Muscle of arm (tissue), 1 donor: ENCODE measurements at regions not wholly inside any gene's neighbourhood (a gene's known extent, or its start where the extent isn't known, plus 50 kb on each side); places are given as distances from the start of the nearest gene placed in this dataset.

Experiments
- DNase-seq: peaks from one replicate; pipeline ENCODE4 v3.0.0-alpha.2; 2013

DNA sequence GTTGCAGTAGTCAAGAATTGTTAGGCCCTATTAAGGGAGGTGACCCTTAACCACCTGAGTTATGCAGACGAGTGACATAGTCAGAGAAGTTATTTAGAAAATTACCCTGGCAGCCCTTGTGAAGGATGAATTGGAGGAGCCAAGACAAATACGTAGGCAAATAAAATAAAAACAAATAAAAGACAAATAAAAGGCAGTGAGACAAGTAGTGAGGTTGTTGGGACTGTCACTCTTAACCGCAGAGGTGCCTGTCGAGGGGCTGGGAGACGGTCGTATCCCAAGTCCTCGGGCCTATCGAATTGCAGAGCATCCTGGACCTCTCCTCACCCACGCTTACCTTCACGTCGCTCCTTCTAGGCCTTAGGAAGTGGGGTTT, 58.0 kb upstream of the ZC4H2 start:
- no peak for DNase-seq
